ENCODE measurements at regions not wholly inside any gene's neighbourhood (a gene's known extent, or its start where the extent isn't known, plus 50 kb on each side); places are given as distances from the start of the nearest gene placed in this dataset.

- TF ChIP-seq POLR2A (IDR thresholded peaks at IDR 0.05) = no peak
- TF ChIP-seq, protein P1, sequence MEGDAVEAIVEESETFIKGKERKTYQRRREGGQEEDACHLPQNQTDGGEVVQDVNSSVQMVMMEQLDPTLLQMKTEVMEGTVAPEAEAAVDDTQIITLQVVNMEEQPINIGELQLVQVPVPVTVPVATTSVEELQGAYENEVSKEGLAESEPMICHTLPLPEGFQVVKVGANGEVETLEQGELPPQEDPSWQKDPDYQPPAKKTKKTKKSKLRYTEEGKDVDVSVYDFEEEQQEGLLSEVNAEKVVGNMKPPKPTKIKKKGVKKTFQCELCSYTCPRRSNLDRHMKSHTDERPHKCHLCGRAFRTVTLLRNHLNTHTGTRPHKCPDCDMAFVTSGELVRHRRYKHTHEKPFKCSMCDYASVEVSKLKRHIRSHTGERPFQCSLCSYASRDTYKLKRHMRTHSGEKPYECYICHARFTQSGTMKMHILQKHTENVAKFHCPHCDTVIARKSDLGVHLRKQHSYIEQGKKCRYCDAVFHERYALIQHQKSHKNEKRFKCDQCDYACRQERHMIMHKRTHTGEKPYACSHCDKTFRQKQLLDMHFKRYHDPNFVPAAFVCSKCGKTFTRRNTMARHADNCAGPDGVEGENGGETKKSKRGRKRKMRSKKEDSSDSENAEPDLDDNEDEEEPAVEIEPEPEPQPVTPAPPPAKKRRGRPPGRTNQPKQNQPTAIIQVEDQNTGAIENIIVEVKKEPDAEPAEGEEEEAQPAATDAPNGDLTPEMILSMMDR (IDR thresholded peaks at IDR 0.05) = no peak
- TF ChIP-seq EP300 (IDR thresholded peaks at IDR 0.05) = no peak
Measured at GRCh38 chr5:4734348-4734747, 405.8 kb upstream of the ADAMTS16 start.

Measured in ovary (tissue), 3 donors.